ENCODE measurements at regions not wholly inside any gene's neighbourhood (a gene's known extent, or its start where the extent isn't known, plus 50 kb on each side); places are given as distances from the start of the nearest gene placed in this dataset.
"Not testable (repeated sequence)": the region's sequence is repeated elsewhere in the genome, so short reads cannot be mapped to it uniquely, and the experiment has no call there.

GRCh38 chr6:165842281-165842936 lies 179.4 kb upstream of the PDE10A start:
- DNase-seq, result no peak

DNA sequence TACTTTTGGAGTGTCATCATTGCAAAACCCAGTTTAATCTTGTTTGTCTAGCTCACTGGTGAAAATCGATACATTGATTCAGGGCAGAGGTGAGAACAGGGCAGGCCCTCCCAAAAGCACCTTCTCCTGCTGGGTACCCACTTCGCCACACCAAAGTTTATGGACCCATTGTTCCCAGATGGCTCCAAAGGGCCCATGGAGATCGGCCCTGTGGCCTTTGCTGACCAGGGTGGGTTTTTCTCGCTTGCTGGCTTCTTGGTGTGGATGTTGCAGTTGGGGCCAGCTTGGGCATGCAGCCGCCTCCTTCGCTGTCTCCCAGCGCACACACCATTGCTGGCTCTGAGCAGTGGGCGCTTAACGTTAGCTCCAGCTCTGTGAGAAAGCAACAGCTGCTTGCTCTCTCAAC lies 178.1 kb upstream of the PDE10A start:
- DNase-seq, result no peak

DNA sequence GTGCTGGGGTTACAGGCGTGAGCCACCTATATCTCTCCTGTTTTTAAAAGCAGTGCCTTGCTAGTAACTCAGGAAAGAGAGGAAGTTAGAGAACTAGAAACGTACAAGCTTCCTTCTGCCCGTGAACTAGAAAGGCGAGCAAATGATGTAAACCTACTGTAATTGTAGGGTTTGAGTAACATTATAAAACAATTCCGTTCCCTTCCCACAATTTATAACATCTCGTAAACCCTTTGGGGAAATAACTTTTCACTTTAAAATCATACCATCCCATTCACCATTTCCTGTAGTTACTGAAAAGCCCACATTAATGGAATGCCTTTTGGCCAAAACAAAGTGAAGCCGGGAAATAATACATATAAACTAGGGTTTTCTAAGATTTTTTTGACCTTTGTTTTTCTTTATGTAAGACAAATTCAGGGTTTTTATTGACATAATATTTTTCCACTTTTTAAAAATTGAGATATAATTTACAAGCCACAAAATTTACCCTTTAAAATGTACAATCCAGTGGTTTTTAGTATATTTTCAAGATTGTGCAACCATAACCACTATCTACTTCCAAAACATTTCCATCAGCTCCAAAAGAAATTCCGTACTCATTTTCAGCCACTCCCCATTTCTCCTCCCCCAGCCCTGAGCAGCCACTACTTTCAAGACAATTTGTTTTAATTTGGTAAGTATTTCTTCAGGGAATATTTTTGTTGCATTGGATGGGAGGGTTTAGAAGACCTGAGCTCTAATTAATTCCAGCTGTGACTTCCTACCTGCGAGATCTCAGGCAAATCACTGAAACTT lies 175.1 kb upstream of the PDE10A start:
- DNase-seq, result no peak

DNA sequence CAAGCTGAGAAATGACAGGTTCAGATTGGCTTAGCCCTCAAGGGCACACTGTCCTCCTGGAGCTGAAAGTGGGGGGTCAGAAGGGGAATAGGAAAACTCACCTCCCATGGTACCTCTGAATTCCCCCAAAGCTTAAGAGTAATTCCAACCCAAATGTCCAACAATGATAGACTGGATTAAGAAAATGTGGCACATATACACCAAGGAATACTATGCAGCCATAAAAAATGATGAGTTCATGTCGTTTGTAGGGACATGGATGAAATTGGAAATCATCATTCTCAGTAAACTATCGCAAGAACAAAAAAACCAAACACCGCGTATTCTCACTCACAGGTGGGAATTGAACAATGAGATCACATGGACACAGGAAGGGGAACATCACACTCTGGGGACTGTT lies 173.6 kb upstream of the PDE10A start:
- DNase-seq, result not testable (repeated sequence)

DNA sequence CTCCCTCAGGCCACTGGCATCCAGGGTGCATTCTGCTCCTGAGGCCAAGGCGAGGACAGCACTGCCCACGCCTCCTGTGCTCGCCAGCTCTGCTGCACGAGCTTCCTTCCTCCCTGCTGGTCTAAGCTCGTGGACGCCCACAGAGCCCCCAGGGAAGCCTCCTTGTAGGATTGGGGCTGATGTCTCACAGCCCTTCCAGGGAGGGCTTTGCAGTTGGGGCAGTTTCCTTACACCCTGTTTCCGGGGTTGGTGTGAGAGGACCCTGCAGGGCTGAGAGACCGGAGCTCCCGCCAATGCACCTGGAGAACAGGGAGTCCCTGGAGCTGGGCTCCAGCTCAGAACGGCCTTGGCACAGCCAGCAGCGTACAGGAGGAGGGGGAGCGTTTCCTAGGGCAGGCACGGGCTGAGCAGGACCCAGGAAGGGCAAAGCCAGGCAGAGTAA lies 172.4 kb upstream of the PDE10A start:
- DNase-seq, result no peak

- DNase-seq, result no peak
These were observed 171.7 kb upstream of the PDE10A start for GRCh38 chr6:165834613-165835259.

DNA sequence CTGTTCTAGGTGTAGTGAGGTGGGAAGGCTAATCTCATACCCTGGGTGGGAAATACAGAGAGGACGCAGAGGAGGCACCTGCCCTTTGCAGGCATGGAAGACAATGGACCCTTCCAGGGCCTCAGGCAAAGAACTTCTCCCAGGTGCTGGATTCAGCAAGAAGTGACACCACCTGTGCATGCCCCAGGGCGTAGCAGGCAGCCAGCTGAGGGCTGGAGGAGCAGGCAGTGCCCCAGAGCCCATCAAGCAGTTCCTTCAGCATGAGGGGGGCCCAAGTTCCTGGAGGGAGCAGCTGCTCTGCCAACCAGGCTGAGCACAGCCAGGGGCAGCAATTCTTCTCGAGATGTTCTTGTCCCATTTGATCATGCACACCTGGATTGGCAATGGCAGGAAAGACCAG lies 170.3 kb upstream of the PDE10A start:
- DNase-seq, result no peak

DNA sequence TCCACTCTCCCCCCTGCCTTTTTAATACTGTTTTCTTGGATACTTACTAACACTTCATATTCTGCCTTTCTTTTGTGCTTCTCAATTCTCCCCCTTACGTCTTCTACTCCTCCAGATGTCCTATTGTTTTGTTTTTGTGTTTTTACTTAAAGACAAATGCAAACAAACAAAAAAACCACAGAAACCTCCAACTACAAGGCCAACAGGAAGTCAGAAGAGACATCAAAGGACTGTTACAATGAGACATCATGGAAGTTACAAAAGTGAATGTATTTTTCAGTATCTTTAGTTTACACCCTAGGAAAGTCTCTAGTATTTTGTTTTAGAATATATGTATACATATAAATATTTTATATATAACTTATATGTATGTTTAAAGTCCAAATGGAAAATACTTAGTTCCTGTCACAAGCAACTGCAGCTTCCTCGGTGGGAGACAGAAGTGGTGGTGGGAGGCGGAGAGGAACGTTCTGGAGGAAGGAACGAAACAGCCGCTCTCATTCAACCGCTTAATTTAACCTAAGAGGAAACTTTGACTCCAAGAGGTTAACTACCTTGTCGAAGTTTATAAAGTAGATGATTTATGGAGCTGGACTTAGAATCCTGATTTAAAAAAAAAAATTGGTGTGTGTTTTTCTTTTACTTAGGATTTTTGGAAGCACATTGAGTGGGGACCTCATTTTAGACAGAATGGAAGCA lies 168.9 kb upstream of the PDE10A start:
- DNase-seq, result no peak

GRCh38 chr6:165830761-165831160 lies 167.7 kb upstream of the PDE10A start:
- DNase-seq, result no peak

DNA sequence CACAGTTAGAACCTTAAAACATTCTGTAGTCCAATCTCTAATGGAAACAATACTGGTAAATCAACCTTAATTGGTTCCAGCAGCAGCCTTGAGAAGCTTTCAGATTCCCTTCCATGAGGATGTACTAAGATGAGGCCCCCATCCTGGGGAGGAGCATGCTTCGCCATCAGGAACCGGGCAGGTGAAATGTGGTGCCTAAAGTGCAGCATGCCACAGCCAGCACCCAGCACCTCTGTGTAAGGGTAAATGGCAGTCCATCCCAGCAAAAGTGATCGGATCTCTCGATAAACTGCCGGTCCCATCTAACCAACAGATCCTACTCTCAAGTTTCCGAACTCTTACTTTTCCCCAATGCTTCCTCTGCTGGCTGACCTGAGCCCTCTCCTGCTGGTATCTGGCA lies 166.3 kb upstream of the PDE10A start:
- DNase-seq, result no peak

- no peak for DNase-seq
These were observed 164.1 kb upstream of the PDE10A start for GRCh38 chr6:165827190-165827518.

GRCh38 chr6:165826487-165827189 lies 163.6 kb upstream of the PDE10A start:
- no peak for DNase-seq

DNA sequence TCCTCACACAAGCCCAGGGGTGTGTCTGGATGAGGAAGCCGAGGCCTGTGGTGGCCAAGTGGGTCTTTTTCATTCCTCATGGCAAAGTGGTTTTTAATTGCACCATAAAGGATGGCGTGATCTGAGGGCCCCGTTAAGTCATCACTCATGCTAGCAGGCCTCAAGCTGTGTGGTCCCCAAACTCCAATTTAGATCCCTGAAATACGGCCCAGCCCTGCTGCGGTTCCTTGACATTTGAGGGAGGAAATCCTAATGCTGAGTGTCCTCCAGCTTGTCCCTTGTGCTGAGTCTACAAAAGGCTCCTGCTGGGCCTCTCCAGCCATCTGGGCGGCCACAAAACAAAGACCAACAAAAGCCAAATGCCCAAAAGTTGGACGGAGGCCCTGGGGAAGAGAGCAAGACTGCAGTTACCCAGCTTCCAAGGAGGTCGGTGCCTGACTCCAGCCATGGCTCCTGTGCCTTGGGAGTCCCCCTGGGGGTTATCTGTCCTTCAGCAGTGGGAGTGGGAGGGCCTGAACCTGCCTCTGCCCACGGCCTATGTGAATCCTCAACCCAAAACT lies 162.3 kb upstream of the PDE10A start:
- no peak for DNase-seq

DNA sequence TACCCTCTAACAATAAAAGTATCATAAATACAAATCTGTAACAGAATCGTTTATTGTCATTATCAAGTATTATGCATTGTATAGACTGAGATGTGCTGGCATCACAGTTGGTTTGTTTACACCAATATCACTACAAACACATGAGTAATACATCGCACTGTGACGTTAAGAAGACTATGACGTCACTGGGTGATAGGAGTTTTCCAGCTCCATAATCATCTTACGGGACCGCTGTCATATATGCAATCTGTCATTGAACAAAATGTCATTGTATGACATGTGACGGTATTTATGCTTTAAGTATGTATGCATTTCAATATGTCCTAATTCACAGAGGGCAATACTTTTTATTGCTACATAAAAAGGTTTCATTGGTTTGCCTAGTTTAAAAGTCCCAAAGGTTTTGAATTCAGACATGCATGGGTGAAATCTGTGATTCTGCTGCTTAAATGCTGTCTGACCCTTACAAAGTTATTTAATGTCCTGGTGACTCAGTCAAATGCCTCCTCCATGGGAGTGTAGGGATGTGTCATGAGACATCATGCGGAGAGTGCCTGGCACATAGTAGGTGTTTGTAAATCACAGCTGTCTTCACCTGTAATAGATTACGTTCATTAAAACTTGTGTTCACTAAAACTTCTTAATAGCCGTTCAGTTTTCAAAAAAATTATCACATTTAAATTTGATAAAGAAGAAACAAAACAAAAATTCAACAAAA lies 160.7 kb upstream of the PDE10A start:
- DNase-seq, result no peak

DNA sequence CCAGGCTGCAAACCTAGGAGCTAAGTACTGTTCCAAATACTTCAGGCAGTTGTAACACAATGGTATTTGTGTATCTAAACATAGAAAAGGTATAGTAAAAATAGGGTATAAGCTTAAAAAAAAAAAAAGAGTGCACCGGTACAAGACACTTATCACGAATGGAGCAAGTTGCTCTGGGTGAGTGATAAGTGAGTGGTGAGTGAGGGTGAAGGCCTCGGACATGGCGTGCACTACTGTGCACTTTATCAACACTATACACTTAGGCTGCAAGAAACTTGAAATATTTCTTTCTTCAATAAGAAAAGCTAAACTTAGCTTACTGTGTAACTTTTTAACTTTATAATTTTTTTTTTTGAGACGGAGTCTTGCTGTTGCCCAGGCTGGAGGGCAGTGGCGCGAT lies 159.5 kb upstream of the PDE10A start:
- DNase-seq, result no peak

- no peak for DNase-seq
These were observed 158.7 kb upstream of the PDE10A start for GRCh38 chr6:165821754-165822153.

DNA sequence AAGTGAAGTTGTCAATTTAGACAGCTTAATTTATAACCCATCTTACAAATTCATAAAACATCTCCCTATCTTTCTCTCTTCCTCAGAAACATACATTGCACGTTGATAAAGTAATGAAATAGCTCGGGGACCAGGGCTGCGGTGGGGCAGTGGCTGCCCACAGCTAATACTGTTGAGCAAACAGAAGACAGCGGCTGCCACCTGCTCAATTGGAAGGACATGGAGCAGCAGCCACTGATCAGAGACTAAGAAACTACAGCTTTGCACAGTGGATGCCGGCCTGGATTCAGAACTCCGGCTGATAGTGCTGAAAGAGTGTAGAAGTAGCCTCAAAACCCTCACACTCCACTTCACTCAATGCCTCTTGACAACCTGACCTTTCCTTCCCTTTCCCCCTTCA lies 157.9 kb upstream of the PDE10A start:
- no peak for DNase-seq

DNA sequence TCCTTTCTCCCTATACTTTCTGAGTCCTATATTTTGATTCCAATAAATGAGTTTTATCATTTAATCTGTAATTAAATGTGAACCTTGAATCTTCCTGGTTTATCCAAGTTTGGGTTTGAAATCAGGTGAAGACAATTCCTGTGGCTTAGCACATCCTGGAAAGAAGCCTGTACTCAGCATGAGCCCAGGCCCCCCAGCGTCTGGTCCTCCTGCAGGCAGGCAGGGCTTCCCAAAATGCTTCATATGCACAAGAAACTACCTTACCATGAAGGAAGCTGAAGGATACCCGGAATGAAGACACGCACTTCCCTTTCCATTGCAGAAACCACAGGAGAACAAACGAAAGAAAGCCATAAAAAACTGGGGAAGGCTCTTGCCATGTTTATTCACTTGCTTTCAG lies 157.4 kb upstream of the PDE10A start:
- DNase-seq, result no peak

DNA sequence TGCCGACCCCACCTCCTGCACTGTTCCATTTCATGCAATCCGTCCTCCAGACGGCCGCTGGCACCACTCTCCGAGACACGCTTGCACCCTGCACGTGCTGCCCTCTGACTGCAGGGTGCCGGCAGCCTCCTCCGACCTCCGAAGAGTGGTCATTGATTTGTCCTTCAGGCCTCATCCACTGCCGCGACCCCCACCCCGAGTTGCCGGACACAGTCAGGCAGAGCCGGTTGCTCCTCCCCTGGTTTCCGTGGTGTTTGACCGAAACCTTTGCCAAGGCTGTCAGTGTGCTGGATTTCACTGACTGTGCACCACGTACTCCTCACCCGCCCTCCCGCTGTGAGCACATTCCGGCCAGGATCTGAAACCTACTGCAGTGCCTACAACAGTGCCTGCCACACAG lies 156.4 kb upstream of the PDE10A start:
- DNase-seq, result no peak

DNA sequence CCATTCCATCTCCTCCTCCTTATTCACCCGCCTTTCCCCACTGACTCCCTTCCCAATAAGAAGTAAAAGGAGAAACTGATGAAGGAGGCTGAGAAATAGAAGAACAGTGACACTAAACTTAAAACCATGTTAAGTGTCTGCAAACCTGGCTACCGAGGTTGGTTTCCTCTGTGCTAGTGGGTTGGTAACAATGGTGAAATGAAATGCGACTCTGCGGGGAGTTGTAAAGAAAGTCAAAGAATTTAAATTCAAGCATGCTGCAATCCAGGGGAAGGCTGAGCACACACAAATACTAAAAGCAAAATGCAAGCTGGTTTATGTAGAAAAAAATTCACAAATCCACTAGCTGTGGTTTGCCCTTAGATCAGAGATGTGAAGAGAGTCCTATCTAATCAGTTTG lies 155.2 kb upstream of the PDE10A start:
- DNase-seq, result no peak

- DNase-seq, result no peak
These were observed 154.7 kb upstream of the PDE10A start for GRCh38 chr6:165817771-165818170.

DNA sequence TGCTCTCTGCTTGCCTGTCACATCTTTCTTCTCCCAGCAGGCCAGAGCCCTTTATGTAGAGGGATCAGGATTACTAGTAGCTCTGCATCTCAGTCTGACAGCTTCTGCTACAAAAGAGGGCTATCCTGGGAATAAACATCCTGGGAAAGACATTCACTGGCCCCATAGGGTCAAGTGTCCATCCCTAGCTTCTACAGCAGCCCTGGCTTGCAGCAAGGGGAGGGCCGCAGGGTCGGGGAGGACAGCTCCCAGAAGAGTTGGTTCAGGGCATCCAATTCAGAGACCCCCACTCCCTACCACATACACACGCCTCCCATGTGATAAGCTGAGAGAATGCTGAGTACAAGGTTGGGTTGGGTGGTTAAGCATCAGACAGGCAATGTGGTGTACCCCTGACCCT lies 154.1 kb upstream of the PDE10A start:
- DNase-seq, result no peak
